UCSD-AML1 (cell line): ENCODE measurements at regions not wholly inside any gene's neighbourhood (a gene's known extent, or its start where the extent isn't known, plus 50 kb on each side); places are given as distances from the start of the nearest gene placed in this dataset.
"Not testable (repeated sequence)": the region's sequence is repeated elsewhere in the genome, so short reads cannot be mapped to it uniquely, and the experiment has no call there.

Experiments
- DNase-seq: peaks from one replicate; lab custom pipeline; 2025; ENCODE audit not compliant: unreplicated experiment; lab: John Stamatoyannopoulos, UW

- DNase-seq: not testable (repeated sequence)
Measured at GRCh38 chr5:166804223-166804622, 1487.2 kb upstream of the WWC1 start.

- DNase-seq: not testable (repeated sequence)
Measured at GRCh38 chr5:166804693-166805092, 1486.8 kb upstream of the WWC1 start.

- DNase-seq: not testable (repeated sequence)
Measured at GRCh38 chr5:166810093-166810658, 1481.3 kb upstream of the WWC1 start.

- no peak for DNase-seq
Measured at GRCh38 chr5:166810721-166811120, 1480.7 kb upstream of the WWC1 start.

GRCh38 chr5:166823360-166823759 lies 1468.1 kb upstream of the WWC1 start:
- DNase-seq: no peak

- no peak for DNase-seq
Measured at GRCh38 chr5:166834246-166834645, 1457.2 kb upstream of the WWC1 start.

- no peak for DNase-seq
Measured at GRCh38 chr5:166845044-166845443, 1446.4 kb upstream of the WWC1 start.

GRCh38 chr5:166856791-166857190 lies 1434.7 kb upstream of the WWC1 start:
- no peak for DNase-seq

GRCh38 chr5:166860426-166860825 lies 1431.0 kb upstream of the WWC1 start:
- no peak for DNase-seq

GRCh38 chr5:166862581-166862980 lies 1428.9 kb upstream of the WWC1 start:
- DNase-seq: no peak

- DNase-seq: no peak
Measured at GRCh38 chr5:166865206-166865605, 1426.2 kb upstream of the WWC1 start.

GRCh38 chr5:166880456-166880855 lies 1411.0 kb upstream of the WWC1 start:
- no peak for DNase-seq

- no peak for DNase-seq
Measured at GRCh38 chr5:166881802-166882201, 1409.6 kb upstream of the WWC1 start.

- DNase-seq: no peak
Measured at GRCh38 chr5:166883016-166883415, 1408.4 kb upstream of the WWC1 start.

- DNase-seq: no peak
Measured at GRCh38 chr5:166898166-166898565, 1393.3 kb upstream of the WWC1 start.

GRCh38 chr5:166899343-166899742 lies 1392.1 kb upstream of the WWC1 start:
- DNase-seq: no peak

GRCh38 chr5:166904571-166904970 lies 1386.9 kb upstream of the WWC1 start:
- DNase-seq: no peak

GRCh38 chr5:166906991-166907713 lies 1384.3 kb upstream of the WWC1 start:
- no peak for DNase-seq

GRCh38 chr5:166909040-166909439 lies 1382.4 kb upstream of the WWC1 start:
- no peak for DNase-seq

- DNase-seq: no peak
Measured at GRCh38 chr5:166909926-166910325, 1381.5 kb upstream of the WWC1 start.

GRCh38 chr5:166910995-166911394 lies 1380.5 kb upstream of the WWC1 start:
- DNase-seq: no peak

- DNase-seq: no peak
Measured at GRCh38 chr5:166916021-166916420, 1375.4 kb upstream of the WWC1 start.

- no peak for DNase-seq
Measured at GRCh38 chr5:166926138-166926537, 1365.3 kb upstream of the WWC1 start.
